ENCODE measurements at regions not wholly inside any gene's neighbourhood (a gene's known extent, or its start where the extent isn't known, plus 50 kb on each side); places are given as distances from the start of the nearest gene placed in this dataset.

- ATAC-seq = no peak
- no peak overlapping the region for H3K27ac ChIP-seq (ENCODE audit: extremely low read depth, low read depth, low read length)
- 29% methylated on average over 7 of the region's 9 CpGs for WGBS (ENCODE audit: insufficient coverage, low coverage, missing lambda C conversion rate)
- peaks cover 0 to 13% of the 10 kb centered on the region in 2 experiments; a peak in 2 of 5 replicates for H3K27me3 ChIP-seq (ENCODE audit: control insufficient read depth in 2 of 2, insufficient read depth in 2 of 2, low read length in 2 of 2)
- H3K36me3 ChIP-seq (ENCODE audit: control insufficient read depth, insufficient read depth, low read length) = no peaks in the 10 kb centered on the region
- intact Hi-C loops (cut with micrococcal nuclease) (no loop called here), in situ Hi-C loops (cut with MboI) (no loop called here)
- H3K79me2 ChIP-seq (ENCODE audit: control insufficient read depth, insufficient read depth, low read length) = no peaks in the 10 kb centered on the region
- no peaks in the 10 kb centered on the region for H3K9me3 ChIP-seq (replicated peaks; ENCODE audit: control insufficient read depth, insufficient read depth, low read depth, low read length)
- H3K9ac ChIP-seq (ENCODE audit: insufficient read depth in 1 of 2, low read depth in 2 of 2, low read length in 2 of 2) = no peak overlapping the region
- no peaks in the 10 kb centered on the region for H4K20me1 ChIP-seq (replicated peaks; ENCODE audit: control insufficient read depth, insufficient read depth, low read length)
- no peaks in the 10 kb centered on the region for H3K9me1 ChIP-seq (ENCODE audit: control insufficient read depth, insufficient read depth, low read length)
- FAIRE-seq = no peak
- no peak overlapping the region for H2AFZ ChIP-seq (ENCODE audit: low read depth, low read length)
- no peak for TF ChIP-seq ATF3 (IDR thresholded peaks at IDR 0.05)
- no peak for TF ChIP-seq ATF3 (CRISPR knock-in tag; conservative IDR thresholded peaks at IDR 0.05)
- TF ChIP-seq KLF1 (tag; IDR thresholded peaks at IDR 0.05) = no peak
- no peak for TF ChIP-seq DACH1 (IDR thresholded peaks at IDR 0.05; ENCODE audit: partially characterized antibody)
- TF ChIP-seq TFE3 (CRISPR knock-in tag; IDR thresholded peaks at IDR 0.05) = no peak
- TF ChIP-seq SIN3A (IDR thresholded peaks at IDR 0.05; ENCODE audit: borderline replicate concordance in 2 of 2, control insufficient read depth in 1 of 2, low read depth in 2 of 2, low read length in 2 of 2) = no peak
- TF ChIP-seq TAF15 (IDR thresholded peaks at IDR 0.05; ENCODE audit: low read depth, low read length) = no peak
- no peak for TF ChIP-seq TRIM24 (IDR thresholded peaks at IDR 0.05)
- no peak for TF ChIP-seq CHD4 (IDR thresholded peaks at IDR 0.05; ENCODE audit: insufficient read depth, insufficient replicate concordance, low read depth, low read length, poor library complexity, severe bottlenecking)
- no peak for TF ChIP-seq PHF20 (IDR thresholded peaks at IDR 0.05; ENCODE audit: partially characterized antibody)
- TF ChIP-seq ARID1B (IDR thresholded peaks at IDR 0.05) = no peak
- H3K4me1 ChIP-seq (replicated peaks in 1 of 2; ENCODE audit: control insufficient read depth in 2 of 2, insufficient read depth in 2 of 2, low read length in 2 of 2) = no peaks in the 10 kb centered on the region
- DNase-seq (ENCODE audit: extremely low read depth in 1 of 4, low spot score in 3 of 4) = no peak
- H3K4me2 ChIP-seq (ENCODE audit: insufficient read depth, low read length) = no peak overlapping the region
- CTCF ChIA-PET (ENCODE audit: low intra/inter-chr PET ratio) = no interaction called here
- POLR2A ChIA-PET = no interaction called here
- no peak overlapping the region for H3K4me3 ChIP-seq
- no TSS peak for BruUV-seq (replicated peaks)
Observed at GRCh38 chr1:200346700-200347099, 63.1 kb downstream of the ZNF281 start.
